ENCODE measurements at regions not wholly inside any gene's neighbourhood (a gene's known extent, or its start where the extent isn't known, plus 50 kb on each side); places are given as distances from the start of the nearest gene placed in this dataset.
"Not testable (repeated sequence)": the region's sequence is repeated elsewhere in the genome, so short reads cannot be mapped to it uniquely, and the experiment has no call there.

- intact Hi-C loops (cut with DNase I; ENCODE audit: low total_unique reads): no loop called here
- Histone ChIP-seq H3K36me3 (no peaks in the 10 kb centered on the region), H3K9me3 (no peaks in the 10 kb centered on the region), H3K27me3 (no peaks in the 10 kb centered on the region), H3K4me3 (no peak overlapping the region), H3K27ac (no peak overlapping the region), H3K4me1 (no peaks in the 10 kb centered on the region)
- no peak for TF ChIP-seq POLR2A (IDR thresholded peaks at IDR 0.05)
- TF ChIP-seq, protein P1, sequence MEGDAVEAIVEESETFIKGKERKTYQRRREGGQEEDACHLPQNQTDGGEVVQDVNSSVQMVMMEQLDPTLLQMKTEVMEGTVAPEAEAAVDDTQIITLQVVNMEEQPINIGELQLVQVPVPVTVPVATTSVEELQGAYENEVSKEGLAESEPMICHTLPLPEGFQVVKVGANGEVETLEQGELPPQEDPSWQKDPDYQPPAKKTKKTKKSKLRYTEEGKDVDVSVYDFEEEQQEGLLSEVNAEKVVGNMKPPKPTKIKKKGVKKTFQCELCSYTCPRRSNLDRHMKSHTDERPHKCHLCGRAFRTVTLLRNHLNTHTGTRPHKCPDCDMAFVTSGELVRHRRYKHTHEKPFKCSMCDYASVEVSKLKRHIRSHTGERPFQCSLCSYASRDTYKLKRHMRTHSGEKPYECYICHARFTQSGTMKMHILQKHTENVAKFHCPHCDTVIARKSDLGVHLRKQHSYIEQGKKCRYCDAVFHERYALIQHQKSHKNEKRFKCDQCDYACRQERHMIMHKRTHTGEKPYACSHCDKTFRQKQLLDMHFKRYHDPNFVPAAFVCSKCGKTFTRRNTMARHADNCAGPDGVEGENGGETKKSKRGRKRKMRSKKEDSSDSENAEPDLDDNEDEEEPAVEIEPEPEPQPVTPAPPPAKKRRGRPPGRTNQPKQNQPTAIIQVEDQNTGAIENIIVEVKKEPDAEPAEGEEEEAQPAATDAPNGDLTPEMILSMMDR (IDR thresholded peaks at IDR 0.05): no peak
- no peak for DNase-seq
Observed at GRCh38 chr9:119884438-119884837, 515.2 kb upstream of the BRINP1 start.

GRCh38 chr9:119881898-119882297 is 512.7 kb upstream of the BRINP1 start:
- intact Hi-C loops (cut with DNase I; ENCODE audit: low total_unique reads): no loop called here
- H3K4me1 ChIP-seq: no peaks in the 10 kb centered on the region
- H3K36me3 ChIP-seq: no peaks in the 10 kb centered on the region
- no peak for TF ChIP-seq POLR2A (IDR thresholded peaks at IDR 0.05)
- H3K9me3 ChIP-seq: no peaks in the 10 kb centered on the region
- no peak overlapping the region for H3K4me3 ChIP-seq
- no peak for DNase-seq
- no peak overlapping the region for H3K27ac ChIP-seq
- H3K27me3 ChIP-seq: no peaks in the 10 kb centered on the region

DNA sequence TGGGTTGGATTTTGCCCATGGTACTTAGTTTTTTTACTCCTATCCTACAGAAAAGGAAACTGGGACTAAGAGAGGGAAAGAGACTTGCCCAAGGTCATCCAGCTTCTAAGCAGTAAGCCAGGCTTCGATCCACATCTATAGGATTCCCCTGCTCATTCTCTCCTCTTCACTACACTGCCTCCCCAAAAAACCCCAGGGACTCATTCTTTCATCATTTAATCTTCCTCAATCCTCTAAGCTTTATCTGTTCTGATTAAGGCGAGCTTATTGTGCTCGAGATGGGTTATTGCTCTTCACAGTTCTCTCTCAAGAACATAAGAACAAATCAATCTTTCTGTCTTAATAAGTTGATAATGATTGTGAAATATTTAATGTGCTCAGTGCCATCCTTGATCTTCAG is 511.1 kb upstream of the BRINP1 start:
- Histone ChIP-seq H3K27me3 (no peaks in the 10 kb centered on the region), H3K27ac (no peak overlapping the region), H3K4me3 (no peak overlapping the region), H3K36me3 (no peaks in the 10 kb centered on the region), H3K4me1 (no peaks in the 10 kb centered on the region), H3K9me3 (no peaks in the 10 kb centered on the region)
- no peak for DNase-seq
- TF ChIP-seq, protein P1 (IDR thresholded peaks at IDR 0.05): no peak
- no peak for TF ChIP-seq POLR2A (IDR thresholded peaks at IDR 0.05)
- intact Hi-C loops (cut with DNase I; ENCODE audit: low total_unique reads): no loop called here

- H3K4me1 ChIP-seq: no peaks in the 10 kb centered on the region
- H3K27ac ChIP-seq: no peak overlapping the region
- no peaks in the 10 kb centered on the region for H3K36me3 ChIP-seq
- intact Hi-C loops (cut with DNase I; ENCODE audit: low total_unique reads): no loop called here
- no peaks in the 10 kb centered on the region for H3K9me3 ChIP-seq
- DNase-seq: no peak
- H3K27me3 ChIP-seq: no peaks in the 10 kb centered on the region
- H3K4me3 ChIP-seq: no peak overlapping the region
- no peak for TF ChIP-seq POLR2A (IDR thresholded peaks at IDR 0.05)
- TF ChIP-seq, protein P1 (IDR thresholded peaks at IDR 0.05): no peak
Observed at GRCh38 chr9:119877306-119877705, 508.1 kb upstream of the BRINP1 start.

GRCh38 chr9:119873877-119874276 is 504.6 kb upstream of the BRINP1 start:
- H3K9me3 ChIP-seq: no peaks in the 10 kb centered on the region
- H3K36me3 ChIP-seq: no peaks in the 10 kb centered on the region
- H3K27me3 ChIP-seq: no peaks in the 10 kb centered on the region
- H3K4me1 ChIP-seq: no peaks in the 10 kb centered on the region
- no peak for TF ChIP-seq POLR2A (IDR thresholded peaks at IDR 0.05)
- TF ChIP-seq, protein P1 (IDR thresholded peaks at IDR 0.05): no peak
- intact Hi-C loops (cut with DNase I; ENCODE audit: low total_unique reads): no loop called here
- DNase-seq: no peak
- H3K4me3 ChIP-seq: no peak overlapping the region
- H3K27ac ChIP-seq: no peak overlapping the region

DNA sequence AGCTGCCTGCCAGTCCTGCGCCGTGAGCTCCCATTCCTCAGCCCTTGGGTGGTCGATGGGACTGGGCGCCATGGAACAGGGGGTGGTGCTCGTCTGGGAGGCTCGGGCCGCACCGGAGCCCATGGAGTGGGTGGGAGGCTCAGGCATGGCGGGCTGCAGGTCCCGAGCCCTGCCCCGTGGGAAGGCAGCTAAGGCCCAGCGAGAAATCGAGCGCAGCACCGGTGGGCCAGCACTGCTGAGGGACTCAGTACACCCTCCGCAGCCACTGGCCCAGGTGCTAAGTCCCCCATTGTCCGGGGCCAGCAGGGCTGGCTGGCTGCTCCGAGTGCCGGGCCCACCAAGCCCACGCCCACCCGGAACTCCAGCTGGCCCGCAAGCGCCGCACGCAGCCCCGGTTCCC is 501.0 kb upstream of the BRINP1 start:
- DNase-seq; H3K27ac ChIP-seq; H3K27me3 ChIP-seq; H3K36me3 ChIP-seq; H3K9me3 ChIP-seq; H3K4me1 ChIP-seq; intact Hi-C loops (cut with DNase I; ENCODE audit: low total_unique reads); H3K4me3 ChIP-seq: not testable (repeated sequence)

Data from uterus (tissue), 3 donors.